Activated CD4-positive, alpha-beta T cell treated with anti-CD3 and anti-CD28 coated beads for 1 hour (primary cell): ENCODE measurements at regions not wholly inside any gene's neighbourhood (a gene's known extent, or its start where the extent isn't known, plus 50 kb on each side); places are given as distances from the start of the nearest gene placed in this dataset.
"Not testable (repeated sequence)": the region's sequence is repeated elsewhere in the genome, so short reads cannot be mapped to it uniquely, and the experiment has no call there.

ENCODE experiments used
- DNase-seq: peaks from one replicate; pipeline ENCODE4 v3.0.0-alpha.2; 2020

DNA sequence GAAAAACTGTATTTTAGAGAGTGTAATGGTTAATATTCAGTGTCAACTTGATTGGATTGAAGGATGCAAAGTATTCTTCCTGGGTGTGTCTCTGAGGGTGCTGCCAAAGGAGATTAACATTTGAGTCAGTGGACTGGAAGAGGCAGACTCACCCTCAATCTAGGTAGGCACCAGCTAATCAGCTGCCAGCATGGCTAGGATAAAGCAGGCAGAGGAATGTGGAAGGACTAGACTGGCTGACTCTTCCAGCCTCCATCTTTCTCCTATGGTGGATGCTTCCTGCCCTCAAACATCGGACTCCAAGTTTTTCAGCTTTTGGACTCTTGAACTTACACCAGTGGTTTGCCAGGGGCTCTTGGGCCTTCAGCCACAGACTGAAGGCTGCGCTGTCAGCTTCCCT is 740.3 kb downstream of the RNF144A start:
- not testable (repeated sequence) for DNase-seq

- DNase-seq, result no peak
Observed at GRCh38 chr2:7658486-7658885, 741.3 kb downstream of the RNF144A start.

DNA sequence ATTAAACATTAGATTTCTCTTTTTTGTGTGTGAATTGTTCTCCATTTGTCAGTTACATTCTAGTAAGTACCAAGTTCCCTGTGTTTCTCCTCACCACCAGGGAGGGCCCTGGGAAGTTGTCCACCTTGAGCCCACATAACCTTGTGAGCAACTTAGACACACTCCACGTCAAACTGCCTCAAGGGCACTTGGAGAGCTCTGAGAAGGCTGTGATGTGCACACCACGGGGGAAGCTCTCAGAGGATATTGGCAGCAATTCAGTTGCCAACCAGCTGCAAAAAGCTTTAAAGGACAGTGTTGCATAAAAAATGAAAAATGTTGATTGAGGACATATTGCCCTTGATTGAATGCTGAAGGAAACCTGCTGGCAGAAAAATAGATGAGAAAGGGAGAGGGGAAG is 743.6 kb downstream of the RNF144A start:
- DNase-seq, result no peak

- no peak for DNase-seq
Observed at GRCh38 chr2:7661502-7661901, 744.3 kb downstream of the RNF144A start.

GRCh38 chr2:7665880-7666279 is 748.7 kb downstream of the RNF144A start:
- no peak for DNase-seq

DNA sequence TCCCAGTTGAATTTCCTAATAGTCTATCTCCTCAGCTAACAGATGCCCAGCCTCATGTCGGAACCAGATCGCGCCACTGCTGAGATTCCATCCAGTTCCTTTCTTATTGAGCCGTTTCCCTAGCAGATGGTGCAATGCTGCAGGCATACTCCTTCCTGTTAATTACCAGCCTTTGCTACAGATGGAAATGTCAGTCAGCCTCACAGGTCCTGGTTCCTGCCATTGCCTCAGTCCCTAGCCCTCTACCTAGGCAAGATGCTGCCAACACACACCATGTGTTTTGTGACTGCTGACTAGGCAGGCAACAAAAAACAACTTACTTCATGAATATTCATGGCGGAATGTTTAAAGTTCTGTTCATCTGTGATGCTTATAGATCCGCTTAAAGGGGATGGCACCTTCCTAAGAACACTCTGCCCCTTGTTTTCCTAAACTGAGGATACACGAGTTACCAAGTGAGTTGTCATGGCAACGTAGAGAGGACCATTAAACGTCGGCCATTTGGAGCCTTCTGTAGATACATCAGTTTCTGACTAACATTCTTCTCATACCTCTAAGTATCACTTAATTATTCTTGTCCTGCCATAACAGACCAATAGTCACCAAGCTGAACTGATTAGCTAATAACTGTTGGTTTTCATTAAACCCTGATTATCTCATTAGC is 749.5 kb downstream of the RNF144A start:
- DNase-seq, result no peak

DNA sequence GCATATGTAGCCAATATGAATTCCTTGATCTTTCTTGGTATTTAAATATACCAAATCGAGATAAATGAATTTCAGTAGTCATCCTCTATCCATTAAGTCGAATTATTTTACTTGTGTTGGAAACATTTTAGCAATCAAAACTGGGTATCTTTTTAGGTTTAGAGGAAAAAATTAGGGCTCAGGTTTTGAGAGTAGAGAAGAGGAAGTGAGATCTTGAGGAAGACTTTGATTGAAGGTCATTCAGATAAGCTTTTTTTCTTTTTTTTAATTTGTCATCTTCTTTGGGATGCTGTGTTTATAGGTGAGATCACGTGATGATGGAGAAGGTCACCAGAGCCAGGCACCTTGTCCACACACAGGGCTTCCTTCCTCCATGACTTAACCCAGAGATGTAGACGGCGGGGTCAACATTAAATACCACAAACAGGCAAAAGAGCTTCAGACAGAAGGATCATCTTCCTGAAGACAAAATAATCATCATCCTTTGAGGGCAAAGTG is 750.1 kb downstream of the RNF144A start:
- no peak for DNase-seq

GRCh38 chr2:7670905-7671641 is 753.9 kb downstream of the RNF144A start:
- no peak for DNase-seq

GRCh38 chr2:7672027-7672684 is 754.9 kb downstream of the RNF144A start:
- DNase-seq, result no peak

- no peak for DNase-seq
Observed at GRCh38 chr2:7672685-7673071, 755.5 kb downstream of the RNF144A start.

GRCh38 chr2:7673101-7673500 is 755.9 kb downstream of the RNF144A start:
- DNase-seq, result no peak

- DNase-seq, result no peak
Observed at GRCh38 chr2:7673853-7674252, 756.6 kb downstream of the RNF144A start.

- DNase-seq, result no peak
Observed at GRCh38 chr2:7674606-7675005, 757.4 kb downstream of the RNF144A start.

GRCh38 chr2:7676714-7677113 is 759.5 kb downstream of the RNF144A start:
- DNase-seq, result no peak

DNA sequence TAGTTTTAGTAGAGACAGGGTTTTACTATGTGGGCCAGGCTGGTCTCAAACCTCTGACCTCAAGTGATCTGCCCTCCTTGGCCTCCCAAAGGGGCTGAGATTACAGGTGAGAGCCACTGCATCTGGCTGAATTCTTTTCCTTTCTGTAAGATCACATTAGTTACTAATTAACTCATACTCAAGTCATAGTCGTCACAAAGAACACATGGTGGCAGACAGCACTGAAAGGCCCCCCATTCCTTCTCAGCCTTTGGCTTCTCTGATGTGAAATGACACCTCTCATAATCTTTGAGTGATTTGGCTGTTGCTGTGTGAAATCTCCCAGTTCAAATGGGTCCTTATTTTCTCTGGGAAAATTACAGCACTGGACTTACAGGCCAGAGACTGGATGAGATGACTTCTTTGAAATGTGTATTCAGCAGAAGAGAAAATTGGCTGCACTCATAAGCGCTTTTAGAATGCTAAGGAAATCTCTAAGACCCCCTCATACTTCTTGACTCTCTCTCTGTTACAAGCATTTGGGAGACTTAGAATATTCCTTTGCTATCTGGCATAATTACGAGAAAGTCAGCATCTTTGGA is 764.8 kb downstream of the RNF144A start:
- DNase-seq, result no peak

GRCh38 chr2:7683196-7683595 is 766.0 kb downstream of the RNF144A start:
- DNase-seq, result no peak

DNA sequence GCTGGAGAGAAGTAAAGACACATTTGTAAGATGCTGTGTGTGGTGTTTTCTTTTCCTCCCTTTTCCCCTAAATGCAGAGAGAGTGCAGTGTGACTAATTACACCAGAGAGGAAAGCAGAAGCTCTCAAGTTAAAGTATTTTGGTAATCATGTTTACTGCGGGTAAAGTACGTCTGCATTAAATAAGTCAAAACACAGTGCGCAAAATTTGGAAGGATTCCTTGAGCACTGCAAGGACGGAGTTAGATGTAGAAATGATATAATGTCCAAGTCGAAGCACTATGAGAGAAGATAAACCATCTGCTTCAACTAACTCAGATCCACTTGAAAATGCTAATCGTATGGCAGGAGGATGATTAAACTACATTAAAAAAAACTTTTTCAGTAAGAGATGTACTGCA is 766.5 kb downstream of the RNF144A start:
- no peak for DNase-seq

- DNase-seq, result no peak
Observed at GRCh38 chr2:7685342-7686015, 768.3 kb downstream of the RNF144A start.

GRCh38 chr2:7686016-7686385 is 768.8 kb downstream of the RNF144A start:
- no peak for DNase-seq

DNA sequence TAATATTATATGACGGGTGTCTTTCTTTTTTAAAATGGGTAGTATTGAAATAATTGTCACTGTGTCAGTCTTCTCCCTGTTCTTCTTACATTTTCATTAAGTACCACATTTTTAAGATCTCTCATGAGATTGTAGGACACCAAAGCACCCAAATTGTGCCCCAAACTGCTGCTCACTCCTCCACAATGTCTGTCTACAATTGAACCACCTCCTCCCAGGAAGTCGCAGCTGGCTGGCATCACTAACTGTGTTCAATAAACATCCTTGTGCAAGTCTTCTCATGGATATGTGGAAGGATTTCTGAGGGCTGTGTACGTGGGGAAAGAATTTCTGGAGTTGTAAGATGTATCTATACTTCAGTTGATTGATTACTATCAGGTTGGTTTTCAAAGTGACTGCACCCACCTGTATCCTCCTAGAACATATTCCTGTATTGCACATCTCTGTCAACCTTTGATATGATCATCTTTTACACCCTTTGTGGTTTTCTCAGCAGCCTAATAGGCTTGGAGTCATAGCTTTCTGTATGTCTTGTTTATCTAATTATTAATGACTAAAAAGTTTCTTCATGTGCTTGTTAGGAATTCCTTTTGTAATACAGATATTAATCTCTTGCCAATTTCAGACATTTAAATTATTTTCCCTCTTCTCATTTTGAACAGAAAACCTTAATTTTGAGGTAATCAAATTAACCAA is 774.9 kb downstream of the RNF144A start:
- DNase-seq, result no peak

DNA sequence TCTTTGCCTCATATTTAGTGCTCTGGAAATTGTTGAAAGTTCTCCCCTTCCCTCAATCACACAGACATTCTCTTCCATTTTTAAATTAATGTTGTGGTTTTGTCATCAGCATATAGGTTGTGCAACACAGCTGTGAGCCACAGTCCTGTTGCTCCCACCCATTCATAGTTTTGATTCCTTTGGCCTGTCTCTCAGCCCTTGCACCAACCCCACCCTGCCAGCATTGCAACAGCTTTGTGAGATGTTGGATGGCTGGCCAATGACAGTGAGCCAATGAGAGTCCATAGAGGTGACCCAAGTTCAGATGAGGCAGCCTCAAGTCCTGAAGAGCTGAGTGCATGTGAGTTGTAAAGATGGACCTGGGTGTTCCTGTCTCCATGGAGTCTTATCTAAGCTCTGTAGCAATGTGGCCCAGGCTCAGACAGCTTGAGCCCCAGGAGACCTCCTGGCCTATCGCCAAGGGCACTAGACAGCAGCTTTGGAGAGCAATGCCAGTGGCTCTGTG is 775.5 kb downstream of the RNF144A start:
- DNase-seq, result no peak
